GM12872 (cell line): ENCODE measurements at regions not wholly inside any gene's neighbourhood (a gene's known extent, or its start where the extent isn't known, plus 50 kb on each side); places are given as distances from the start of the nearest gene placed in this dataset.

Experiments used
- TF ChIP-seq, protein P1 (sequence below): IDR thresholded peaks from 3 replicates; pipeline ENCODE4 v1.5.1; 2011; ENCODE audit warnings: low read depth, mild to moderate bottlenecking, low read length, moderate library complexity; ENCODE audit not compliant: insufficient read depth

DNA sequence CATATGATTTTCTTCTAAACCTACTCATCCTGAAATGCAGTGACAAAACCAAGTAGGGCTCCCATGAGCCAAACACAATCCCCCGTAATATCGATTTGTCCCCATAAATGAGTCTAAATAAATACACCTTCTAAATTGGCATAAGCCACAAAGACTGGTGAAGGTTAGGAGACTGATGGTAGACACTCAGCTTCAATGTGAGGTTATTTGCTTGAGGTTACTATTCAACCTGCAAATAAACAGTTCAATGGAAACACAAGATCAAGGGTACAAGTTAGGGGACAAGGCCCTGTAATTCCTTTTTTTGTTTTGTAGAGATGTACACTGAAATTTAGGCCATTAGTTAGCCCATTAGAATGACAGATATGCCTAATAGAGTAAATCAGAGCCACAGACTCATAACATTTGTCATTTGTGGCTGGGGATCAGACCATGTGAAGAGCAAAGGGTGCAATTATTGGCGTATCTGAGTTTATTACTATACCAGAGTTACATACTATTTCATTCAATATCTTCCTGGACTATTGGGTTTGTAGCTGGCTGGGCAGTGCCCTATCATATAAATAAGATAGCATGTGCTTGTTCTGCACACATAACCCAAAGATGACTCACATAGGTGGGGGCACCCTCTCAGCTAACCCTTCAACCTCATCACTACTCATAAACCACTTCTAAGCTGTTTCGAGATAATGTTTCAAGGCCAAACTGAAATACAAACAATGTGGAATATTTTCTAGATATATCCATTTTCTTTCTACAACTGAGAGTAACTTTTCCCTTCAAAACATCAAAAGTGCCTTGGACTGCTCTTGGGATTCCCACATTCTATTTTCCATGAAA, 695.3 kb downstream of the KCNA4 start:
- TF ChIP-seq, protein P1, sequence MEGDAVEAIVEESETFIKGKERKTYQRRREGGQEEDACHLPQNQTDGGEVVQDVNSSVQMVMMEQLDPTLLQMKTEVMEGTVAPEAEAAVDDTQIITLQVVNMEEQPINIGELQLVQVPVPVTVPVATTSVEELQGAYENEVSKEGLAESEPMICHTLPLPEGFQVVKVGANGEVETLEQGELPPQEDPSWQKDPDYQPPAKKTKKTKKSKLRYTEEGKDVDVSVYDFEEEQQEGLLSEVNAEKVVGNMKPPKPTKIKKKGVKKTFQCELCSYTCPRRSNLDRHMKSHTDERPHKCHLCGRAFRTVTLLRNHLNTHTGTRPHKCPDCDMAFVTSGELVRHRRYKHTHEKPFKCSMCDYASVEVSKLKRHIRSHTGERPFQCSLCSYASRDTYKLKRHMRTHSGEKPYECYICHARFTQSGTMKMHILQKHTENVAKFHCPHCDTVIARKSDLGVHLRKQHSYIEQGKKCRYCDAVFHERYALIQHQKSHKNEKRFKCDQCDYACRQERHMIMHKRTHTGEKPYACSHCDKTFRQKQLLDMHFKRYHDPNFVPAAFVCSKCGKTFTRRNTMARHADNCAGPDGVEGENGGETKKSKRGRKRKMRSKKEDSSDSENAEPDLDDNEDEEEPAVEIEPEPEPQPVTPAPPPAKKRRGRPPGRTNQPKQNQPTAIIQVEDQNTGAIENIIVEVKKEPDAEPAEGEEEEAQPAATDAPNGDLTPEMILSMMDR = no peak

DNA sequence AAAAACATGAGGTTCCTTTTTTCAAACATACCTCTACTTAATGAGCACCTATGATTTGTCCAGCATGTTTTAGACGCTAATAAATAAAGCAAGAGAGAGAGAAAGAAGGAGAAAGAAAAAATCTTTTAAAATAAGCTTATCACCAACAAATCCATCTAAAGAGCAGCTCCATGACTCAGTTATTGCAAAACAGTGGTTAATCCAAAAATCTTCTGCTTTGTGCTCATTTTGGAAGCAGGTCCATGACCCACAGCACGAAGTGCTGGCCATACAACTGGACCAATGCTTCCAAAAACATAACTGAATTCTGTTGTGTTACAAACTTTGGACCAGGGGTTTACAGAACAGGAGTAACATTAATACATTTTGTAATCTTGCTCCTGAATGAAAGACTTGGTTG, 696.6 kb downstream of the KCNA4 start:
- TF ChIP-seq, protein P1 = no peak

DNA sequence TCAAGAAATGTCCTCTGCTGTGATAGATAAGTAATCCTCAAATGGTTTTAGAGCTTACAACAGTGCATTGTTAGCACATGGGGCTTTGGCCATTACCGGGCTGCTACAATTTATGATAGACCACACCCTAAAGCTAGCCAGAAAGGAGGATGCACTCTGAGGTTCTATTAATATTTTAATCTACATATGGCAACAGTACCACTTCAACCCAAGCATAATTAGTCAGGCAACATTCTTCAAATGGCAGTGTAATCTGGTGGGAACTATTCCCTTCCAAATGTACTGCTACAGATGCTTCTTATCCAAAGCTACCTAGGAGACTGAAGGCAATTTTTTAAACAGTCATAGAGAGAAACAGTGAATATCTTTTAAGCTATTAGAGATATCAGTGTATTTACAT, 697.6 kb downstream of the KCNA4 start:
- TF ChIP-seq, protein P1 = no peak

DNA sequence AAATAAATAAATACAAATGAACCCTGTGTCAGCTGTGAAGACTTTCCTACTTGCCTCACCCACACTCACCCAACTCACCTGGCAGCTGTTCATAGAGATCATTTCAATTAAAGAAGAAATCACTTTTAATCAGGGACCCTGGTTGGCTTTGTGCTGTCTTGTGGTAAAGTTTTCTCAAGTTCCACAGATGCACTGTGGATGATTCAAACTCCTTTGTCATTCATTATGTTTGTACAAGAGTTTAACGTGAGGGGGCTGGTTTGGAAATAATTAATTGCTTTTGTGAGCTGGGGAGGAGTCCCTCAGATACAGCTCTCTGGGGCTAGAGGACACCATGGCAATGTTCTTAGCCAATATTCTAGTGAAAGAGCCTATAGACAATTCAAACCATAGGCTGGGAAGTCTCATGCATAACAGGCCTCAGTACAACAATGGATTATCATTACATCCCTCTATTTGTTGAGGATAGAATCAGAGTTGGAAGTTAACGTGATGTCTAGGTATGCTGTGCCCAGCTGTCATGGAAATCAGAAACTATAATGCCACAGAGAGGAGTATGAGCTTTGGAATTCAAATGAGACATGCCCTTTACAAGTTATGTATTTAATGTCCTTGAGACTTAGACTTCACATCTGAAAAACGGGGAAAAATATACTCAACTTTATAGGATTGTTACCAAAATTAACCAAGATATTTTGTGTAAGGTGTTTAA, 698.5 kb downstream of the KCNA4 start:
- TF ChIP-seq, protein P1 = no peak

DNA sequence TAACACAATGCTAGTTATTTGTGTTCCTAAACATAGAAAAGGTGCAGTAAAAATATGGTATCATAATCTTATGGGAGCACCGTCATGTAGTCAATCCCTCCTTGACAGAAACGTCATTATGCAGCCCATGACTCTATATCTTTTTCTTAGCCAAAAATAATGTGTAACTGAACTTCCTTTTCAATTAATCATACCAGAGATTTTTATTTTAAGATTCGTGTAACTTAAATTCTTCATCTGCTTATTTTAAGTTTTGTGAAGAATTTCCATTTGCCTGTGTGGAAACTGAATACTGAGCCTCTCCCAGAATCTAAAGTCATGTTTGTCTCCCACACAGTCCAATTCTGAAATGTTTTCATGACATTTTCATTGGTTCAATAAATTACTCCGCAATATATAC, 699.1 kb downstream of the KCNA4 start:
- TF ChIP-seq, protein P1 = no peak

DNA sequence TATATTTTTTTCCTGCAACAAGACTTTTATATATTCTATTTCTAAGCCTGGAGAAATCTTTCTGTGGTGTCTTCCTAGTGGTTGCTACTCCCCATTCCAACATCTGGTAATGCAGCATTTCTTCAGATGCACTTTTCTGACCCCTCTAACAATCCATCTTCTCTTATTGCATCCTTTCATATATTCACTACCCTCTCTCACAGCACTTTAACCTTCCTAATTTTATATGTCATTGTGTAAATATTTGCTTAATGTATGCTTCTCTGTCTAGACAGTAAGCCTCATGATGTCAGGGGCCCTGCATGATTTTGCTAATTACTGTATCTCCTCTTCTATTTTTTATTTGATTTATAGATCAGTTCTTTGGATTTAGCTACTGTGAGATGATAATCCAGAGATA, 701.6 kb downstream of the KCNA4 start:
- TF ChIP-seq, protein P1 = no peak

DNA sequence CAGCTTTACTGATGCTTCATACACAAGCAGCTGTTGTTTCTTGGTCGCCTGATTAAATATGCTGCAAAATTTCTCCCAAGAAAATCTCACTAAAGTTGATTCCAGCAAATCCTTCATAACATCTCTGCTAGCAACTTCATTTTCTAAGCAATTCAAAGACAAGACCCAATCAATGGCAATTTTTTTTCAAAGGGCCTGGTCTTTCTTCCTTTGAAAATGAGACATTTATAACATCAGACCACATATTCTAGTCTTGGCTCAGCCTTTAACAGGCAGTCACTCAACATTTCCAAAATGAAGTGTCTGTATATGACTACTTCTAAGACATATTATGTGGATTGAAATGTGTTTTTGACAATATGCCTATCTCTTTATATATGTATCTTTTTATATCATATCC, 702.6 kb downstream of the KCNA4 start:
- TF ChIP-seq, protein P1 = no peak
